ENCODE measurements at regions not wholly inside any gene's neighbourhood (a gene's known extent, or its start where the extent isn't known, plus 50 kb on each side); places are given as distances from the start of the nearest gene placed in this dataset.

GRCh38 chr7:41487229-41487940 is 215.5 kb downstream of the INHBA start:
- TF ChIP-seq, protein P1, sequence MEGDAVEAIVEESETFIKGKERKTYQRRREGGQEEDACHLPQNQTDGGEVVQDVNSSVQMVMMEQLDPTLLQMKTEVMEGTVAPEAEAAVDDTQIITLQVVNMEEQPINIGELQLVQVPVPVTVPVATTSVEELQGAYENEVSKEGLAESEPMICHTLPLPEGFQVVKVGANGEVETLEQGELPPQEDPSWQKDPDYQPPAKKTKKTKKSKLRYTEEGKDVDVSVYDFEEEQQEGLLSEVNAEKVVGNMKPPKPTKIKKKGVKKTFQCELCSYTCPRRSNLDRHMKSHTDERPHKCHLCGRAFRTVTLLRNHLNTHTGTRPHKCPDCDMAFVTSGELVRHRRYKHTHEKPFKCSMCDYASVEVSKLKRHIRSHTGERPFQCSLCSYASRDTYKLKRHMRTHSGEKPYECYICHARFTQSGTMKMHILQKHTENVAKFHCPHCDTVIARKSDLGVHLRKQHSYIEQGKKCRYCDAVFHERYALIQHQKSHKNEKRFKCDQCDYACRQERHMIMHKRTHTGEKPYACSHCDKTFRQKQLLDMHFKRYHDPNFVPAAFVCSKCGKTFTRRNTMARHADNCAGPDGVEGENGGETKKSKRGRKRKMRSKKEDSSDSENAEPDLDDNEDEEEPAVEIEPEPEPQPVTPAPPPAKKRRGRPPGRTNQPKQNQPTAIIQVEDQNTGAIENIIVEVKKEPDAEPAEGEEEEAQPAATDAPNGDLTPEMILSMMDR (IDR thresholded peaks at IDR 0.05; ENCODE audit: poor library complexity, severe bottlenecking) = no peak
- TF ChIP-seq EZH2 (IDR thresholded peaks at IDR 0.05; ENCODE audit: borderline replicate concordance, insufficient read depth, low read length, poor library complexity, severe bottlenecking) = no peak

All from neural cell (in vitro differentiated cells).